ENCODE measurements at regions not wholly inside any gene's neighbourhood (a gene's known extent, or its start where the extent isn't known, plus 50 kb on each side); places are given as distances from the start of the nearest gene placed in this dataset.

GRCh38 chr5:174920906-174921550 lies 196.6 kb downstream of the MSX2 start:
- no peaks in the 10 kb centered on the region for H3F3A ChIP-seq (replicated peaks; ENCODE audit: insufficient read depth)
- 62% methylated on average over 8 of the region's 8 CpGs for WGBS (ENCODE audit: low lambda C conversion rate)
- H2AFZ ChIP-seq (ENCODE audit: low read depth): no peak overlapping the region
- no peak overlapping the region for H3K9ac ChIP-seq
- POLR2A ChIA-PET: no interaction called here
- H3K79me2 ChIP-seq (ENCODE audit: insufficient read depth): no peaks in the 10 kb centered on the region
- DNase-seq: no peak
- no peak overlapping the region for H3K27ac ChIP-seq (ENCODE audit: low read depth in 2 of 2, low read length in 1 of 2)
- H3K36me3 ChIP-seq (replicated peaks in 1 of 2; ENCODE audit: control insufficient read depth in 1 of 2, insufficient read depth in 2 of 2, low read length in 1 of 2): no peaks in the 10 kb centered on the region
- no peak overlapping the region for H3K4me2 ChIP-seq
- no peaks in the 10 kb centered on the region for H4K20me1 ChIP-seq (ENCODE audit: insufficient read depth)
- no peaks in the 10 kb centered on the region for H3K9me2 ChIP-seq
- no peaks in the 10 kb centered on the region for H3K4me1 ChIP-seq (ENCODE audit: control insufficient read depth in 1 of 2, insufficient read depth in 2 of 2, low read depth in 1 of 2, low read length in 1 of 2)
- no peaks in the 10 kb centered on the region for H3K9me3 ChIP-seq
- no peaks in the 10 kb centered on the region for H3K27me3 ChIP-seq (ENCODE audit: insufficient read depth)
- H3K4me3 ChIP-seq (ENCODE audit: low read depth in 2 of 2, low read length in 1 of 2): no peak overlapping the region
- TF ChIP-seq YY1 (IDR thresholded peaks at IDR 0.05; ENCODE audit: low read depth): no peak
- TF ChIP-seq RAD21 (IDR thresholded peaks at IDR 0.05; ENCODE audit: low read length): no peak
- no peak for TF ChIP-seq GABPA (IDR thresholded peaks at IDR 0.05; ENCODE audit: low read depth)
- TF ChIP-seq FOXM1 (IDR thresholded peaks at IDR 0.05; ENCODE audit: low read depth): no peak
- no peak for TF ChIP-seq TAF1 (IDR thresholded peaks at IDR 0.05; ENCODE audit: borderline replicate concordance, low read depth, low read length)
- no peak for TF ChIP-seq ELF1 (IDR thresholded peaks at IDR 0.05)
- no peak for TF ChIP-seq MAX (IDR thresholded peaks at IDR 0.05; ENCODE audit: low read depth)
- TF ChIP-seq MXI1 (IDR thresholded peaks at IDR 0.05; ENCODE audit: low read depth, low read length): no peak
- no peak for TF ChIP-seq JUND (IDR thresholded peaks at IDR 0.05)
- TF ChIP-seq RFX5 (IDR thresholded peaks at IDR 0.05; ENCODE audit: low read length): no peak
- TF ChIP-seq USF2 (IDR thresholded peaks at IDR 0.05; ENCODE audit: borderline replicate concordance, low read depth, low read length): no peak
- no peak for TF ChIP-seq FOXJ3 (CRISPR knock-in tag; IDR thresholded peaks at IDR 0.05)
- no peak for TF ChIP-seq RXRA (IDR thresholded peaks at IDR 0.05; ENCODE audit: borderline replicate concordance, low read depth)
- TF ChIP-seq SIN3A (IDR thresholded peaks at IDR 0.05; ENCODE audit: borderline replicate concordance, low read depth, low read length): no peak
- CTCF ChIA-PET: interaction anchor here (3.3 to 4.6 kb wide), 2 partner anchors 11 to 15 kb away, joined by 11 to 24 read pairs; no protein-coding TSS in a partner anchor

GRCh38 chr5:174919351-174919750 lies 195.0 kb downstream of the MSX2 start:
- POLR2A ChIA-PET: no interaction called here
- no peaks in the 10 kb centered on the region for H4K20me1 ChIP-seq (ENCODE audit: insufficient read depth)

More at GRCh38 chr5:174919351-174919750, 195.0 kb downstream of the MSX2 start:
- H3K36me3 ChIP-seq (replicated peaks in 1 of 2; ENCODE audit: control insufficient read depth in 1 of 2, insufficient read depth in 2 of 2, low read length in 1 of 2): no peaks in the 10 kb centered on the region
- no peaks in the 10 kb centered on the region for H3K79me2 ChIP-seq (ENCODE audit: insufficient read depth)
- TF ChIP-seq ZBTB33 (IDR thresholded peaks at IDR 0.05; ENCODE audit: borderline replicate concordance, low read depth): no peak
- TF ChIP-seq POLR2AphosphoS5 (IDR thresholded peaks at IDR 0.05; ENCODE audit: low read depth, low read length): no peak
- TF ChIP-seq SMC3 (IDR thresholded peaks at IDR 0.05; ENCODE audit: low read depth, low read length): no peak
- TF ChIP-seq FOXJ3 (CRISPR knock-in tag; IDR thresholded peaks at IDR 0.05): no peak
- no peak for TF ChIP-seq RFX5 (IDR thresholded peaks at IDR 0.05; ENCODE audit: low read length)
- no peak for TF ChIP-seq GABPA (IDR thresholded peaks at IDR 0.05; ENCODE audit: low read depth)
- H3K27ac ChIP-seq (ENCODE audit: low read depth in 2 of 2, low read length in 1 of 2): no peak overlapping the region
- CTCF ChIA-PET: interaction anchor here (0.9 to 4.6 kb wide), 4 partner anchors 9 to 32 kb away, joined by 3 to 24 read pairs (median 7); no protein-coding TSS in a partner anchor
- no peaks in the 10 kb centered on the region for H3K4me1 ChIP-seq (ENCODE audit: control insufficient read depth in 1 of 2, insufficient read depth in 2 of 2, low read depth in 1 of 2, low read length in 1 of 2)
- no peaks in the 10 kb centered on the region for H3K9me3 ChIP-seq
- H2AFZ ChIP-seq (ENCODE audit: low read depth): no peak overlapping the region
- H3K4me3 ChIP-seq (ENCODE audit: low read depth in 2 of 2, low read length in 1 of 2): no peak overlapping the region
- no peaks in the 10 kb centered on the region for H3K9me2 ChIP-seq
- no peaks in the 10 kb centered on the region for H3F3A ChIP-seq (replicated peaks; ENCODE audit: insufficient read depth)
- WGBS (ENCODE audit: low lambda C conversion rate): 39% methylated on average over 3 of the region's 3 CpGs
- DNase-seq: no peak
- no peak overlapping the region for H3K9ac ChIP-seq
- no peak overlapping the region for H3K4me2 ChIP-seq
- H3K27me3 ChIP-seq (ENCODE audit: insufficient read depth): no peaks in the 10 kb centered on the region

Measured in SK-N-SH (cell line).